ENCODE measurements at regions not wholly inside any gene's neighbourhood (a gene's known extent, or its start where the extent isn't known, plus 50 kb on each side); places are given as distances from the start of the nearest gene placed in this dataset.
A peak's percentile ranks its signal among the peaks of the same experiment; 100 is the strongest.

GRCh38 chr6:126112171-126112632 lies 125.9 kb downstream of the TRMT11 start (continued):
- TF ChIP-seq GTF3C2 (IDR thresholded peaks at IDR 0.05; ENCODE audit: borderline replicate concordance, extremely low read depth, insufficient read length) = no peak
- TF ChIP-seq HDAC6 (IDR thresholded peaks at IDR 0.05; ENCODE audit: low read depth, low read length) = no peak
- no peak for TF ChIP-seq MAFF (IDR thresholded peaks at IDR 0.05; ENCODE audit: low read length)
- no peak for TF ChIP-seq BDP1 (IDR thresholded peaks at IDR 0.05; ENCODE audit: insufficient read depth, insufficient read length)
- TF ChIP-seq ZNF274 (IDR thresholded peaks at IDR 0.05; ENCODE audit: borderline replicate concordance, low read depth, low read length) = no peak
- no peak for TF ChIP-seq NCOA6 (IDR thresholded peaks at IDR 0.05)
- no peak for TF ChIP-seq C11orf30 (IDR thresholded peaks at IDR 0.05; ENCODE audit: low read depth)
- peak; percentile 86 for TF ChIP-seq ZNF134 (CRISPR knock-in tag; conservative IDR thresholded peaks at IDR 0.05)
- 0 out of 2 replicates have a peak, but pooled peaks have one; percentile 20 for TF ChIP-seq ZNF311 (CRISPR knock-in tag; IDR thresholded peaks at IDR 0.05)
- no peak for TF ChIP-seq CEBPG (CRISPR knock-in tag; IDR thresholded peaks at IDR 0.05)
- no peak for TF ChIP-seq CEBPG (tag; conservative IDR thresholded peaks at IDR 0.05 in 1 of 2, IDR thresholded peaks at IDR 0.05 in 1 of 2)
- peak; percentile 14 to 90; a peak in 2 of 4 replicates for TF ChIP-seq RCOR1 (IDR thresholded peaks at IDR 0.05; ENCODE audit: borderline replicate concordance in 1 of 2, low read depth in 2 of 2, low read length in 2 of 2)
- no peak for TF ChIP-seq FOXK1 (CRISPR knock-in tag; IDR thresholded peaks at IDR 0.05; ENCODE audit: borderline replicate concordance)
- TF ChIP-seq KAT7 (CRISPR knock-in tag; IDR thresholded peaks at IDR 0.05; ENCODE audit: borderline replicate concordance) = no peak
- TF ChIP-seq ELK1 (CRISPR knock-in tag; IDR thresholded peaks at IDR 0.05) = no peak
- TF ChIP-seq ARNT (IDR thresholded peaks at IDR 0.05) = peak; percentile 72 to 88; a peak in 3 of 4 replicates
- no peak for TF ChIP-seq TCFL5 (CRISPR knock-in tag; conservative IDR thresholded peaks at IDR 0.05)
- no peak for TF ChIP-seq TAF1 (IDR thresholded peaks at IDR 0.05; ENCODE audit: control insufficient read depth, extremely low read depth, insufficient read depth, low read length, severe bottlenecking)
- no peak for TF ChIP-seq PTBP1 (IDR thresholded peaks at IDR 0.05; ENCODE audit: low read depth, low read length)
- TF ChIP-seq TCF7L2 (IDR thresholded peaks at IDR 0.05; ENCODE audit: low read depth, low read length) = no peak
- peak; percentile 53; the same call in 1 of the 2 replicates for TF ChIP-seq NFIX (CRISPR knock-in tag; IDR thresholded peaks at IDR 0.05; ENCODE audit: low read depth)
- TF ChIP-seq MAFG (tag; conservative IDR thresholded peaks at IDR 0.05) = no peak
- TF ChIP-seq SNRNP70 (optimal IDR thresholded peaks at IDR 0.05; ENCODE audit: low read depth, low read length) = no peak
- TF ChIP-seq ZBTB7A (IDR thresholded peaks at IDR 0.05; ENCODE audit: borderline replicate concordance, control insufficient read depth, low read depth, low read length) = no peak
- TF ChIP-seq ATF2 (CRISPR knock-in tag; IDR thresholded peaks at IDR 0.05) = no peak
- TF ChIP-seq SP1 (CRISPR knock-in tag; IDR thresholded peaks at IDR 0.05) = peak; percentile 34
